ENCODE measurements at regions not wholly inside any gene's neighbourhood (a gene's known extent, or its start where the extent isn't known, plus 50 kb on each side); places are given as distances from the start of the nearest gene placed in this dataset.

DNA sequence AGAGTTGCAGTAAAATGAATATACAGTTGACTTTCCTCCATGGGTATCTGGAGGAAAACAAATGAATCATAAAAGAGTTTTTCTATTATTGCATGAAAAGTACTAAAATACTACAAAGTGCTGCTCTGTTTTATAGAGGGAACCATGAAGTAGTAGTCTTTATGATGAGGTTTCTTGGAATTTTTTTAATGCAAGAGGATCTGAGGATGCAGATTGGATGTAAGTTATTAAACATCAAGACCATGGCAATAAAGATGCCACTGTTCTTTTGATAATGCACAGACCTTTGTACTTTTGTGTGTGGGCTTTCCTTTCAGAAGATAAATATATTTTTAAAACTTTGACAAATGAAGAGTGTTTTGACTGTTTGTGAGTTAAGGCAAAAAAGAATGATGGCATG is 87.5 kb downstream of the DACT1 start:
- Histone ChIP-seq H3K4me3 (ENCODE audit: low read depth, low read length) (no peak overlapping the region), H3K27me3 (ENCODE audit: control insufficient read depth, insufficient read depth, low read length) (no peaks in the 10 kb centered on the region), H3K27ac (ENCODE audit: low read depth, low read length) (no peak overlapping the region), H3K36me3 (ENCODE audit: control insufficient read depth, insufficient read depth, low read length) (no peaks in the 10 kb centered on the region), H3K9me3 (ENCODE audit: control insufficient read depth, insufficient read depth, low read length) (no peaks in the 10 kb centered on the region), H3K4me1 (ENCODE audit: control insufficient read depth, insufficient read depth, low read length) (no peaks in the 10 kb centered on the region)
- no peak for DNase-seq (ENCODE audit: low read depth in 4 of 6, low spot score in 6 of 6)

DNA sequence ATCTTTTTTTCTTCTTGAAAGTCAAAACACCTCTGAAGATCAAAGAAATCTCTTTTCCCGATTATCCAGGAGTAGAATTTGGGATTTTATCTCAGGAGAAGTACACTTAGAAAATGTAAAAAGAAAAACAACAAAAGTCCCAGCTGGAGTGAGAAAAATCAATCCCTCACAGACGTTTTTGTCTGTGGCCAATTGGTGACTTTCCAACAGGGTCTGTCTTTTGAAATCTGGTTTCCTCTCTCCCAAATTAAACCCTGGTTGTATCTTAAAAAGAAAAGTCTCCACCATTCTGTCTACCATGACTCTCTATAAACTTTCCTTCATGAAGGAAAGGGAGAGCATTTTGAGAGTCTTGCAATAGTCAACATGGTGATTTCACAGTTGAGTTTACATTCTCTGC is 88.1 kb downstream of the DACT1 start:
- DNase-seq (ENCODE audit: low read depth in 4 of 6, low spot score in 6 of 6): peak in 1 of 6 donors; percentile 92
- no peaks in the 10 kb centered on the region for H3K27me3 ChIP-seq (ENCODE audit: control insufficient read depth, insufficient read depth, low read length)
- no CpG with 5 or more reads among the region's 2 CpGs for WGBS (ENCODE audit: insufficient coverage)
- no peaks in the 10 kb centered on the region for H3K36me3 ChIP-seq (ENCODE audit: control insufficient read depth, insufficient read depth, low read length)
- no peaks in the 10 kb centered on the region for H3K4me1 ChIP-seq (ENCODE audit: control insufficient read depth, insufficient read depth, low read length)
- H3K9me3 ChIP-seq (ENCODE audit: control insufficient read depth, insufficient read depth, low read length): no peaks in the 10 kb centered on the region
- H3K4me3 ChIP-seq (ENCODE audit: low read depth, low read length): no peak overlapping the region
- H3K27ac ChIP-seq (ENCODE audit: low read depth, low read length): no peak overlapping the region

DNA sequence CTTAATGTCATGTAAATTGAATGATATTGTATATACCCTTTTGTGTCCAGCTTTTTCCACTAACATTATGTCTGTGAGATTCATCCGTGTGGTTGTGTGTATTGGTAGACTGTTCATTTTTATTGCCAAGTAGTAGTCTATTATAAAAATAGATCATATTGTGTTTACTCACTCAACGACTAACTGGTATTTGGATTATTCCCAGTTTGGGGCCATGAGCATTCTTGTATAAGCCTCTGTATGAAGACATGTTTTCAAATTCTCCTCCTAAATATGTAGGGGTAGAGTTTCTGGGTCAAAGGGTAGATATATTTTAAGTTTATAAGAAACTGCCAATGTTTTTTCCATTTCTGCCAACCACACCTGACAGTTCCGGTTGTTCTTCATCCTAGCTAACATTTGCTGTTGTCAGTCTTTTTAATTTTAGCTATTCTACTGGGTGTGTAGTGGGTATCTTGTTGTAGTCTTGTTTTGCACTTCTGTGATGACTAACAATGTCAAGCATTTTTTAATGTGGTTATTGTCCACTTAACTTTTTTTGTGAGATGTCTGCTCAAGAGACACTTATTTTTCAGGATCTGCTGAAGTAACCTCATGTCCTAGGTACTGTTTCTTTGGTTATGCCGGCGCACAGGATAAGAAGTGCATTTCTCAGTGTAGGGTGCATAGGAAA is 93.2 kb downstream of the DACT1 start:
- no peaks in the 10 kb centered on the region for H3K9me3 ChIP-seq (ENCODE audit: control insufficient read depth, insufficient read depth, low read length)

DNA sequence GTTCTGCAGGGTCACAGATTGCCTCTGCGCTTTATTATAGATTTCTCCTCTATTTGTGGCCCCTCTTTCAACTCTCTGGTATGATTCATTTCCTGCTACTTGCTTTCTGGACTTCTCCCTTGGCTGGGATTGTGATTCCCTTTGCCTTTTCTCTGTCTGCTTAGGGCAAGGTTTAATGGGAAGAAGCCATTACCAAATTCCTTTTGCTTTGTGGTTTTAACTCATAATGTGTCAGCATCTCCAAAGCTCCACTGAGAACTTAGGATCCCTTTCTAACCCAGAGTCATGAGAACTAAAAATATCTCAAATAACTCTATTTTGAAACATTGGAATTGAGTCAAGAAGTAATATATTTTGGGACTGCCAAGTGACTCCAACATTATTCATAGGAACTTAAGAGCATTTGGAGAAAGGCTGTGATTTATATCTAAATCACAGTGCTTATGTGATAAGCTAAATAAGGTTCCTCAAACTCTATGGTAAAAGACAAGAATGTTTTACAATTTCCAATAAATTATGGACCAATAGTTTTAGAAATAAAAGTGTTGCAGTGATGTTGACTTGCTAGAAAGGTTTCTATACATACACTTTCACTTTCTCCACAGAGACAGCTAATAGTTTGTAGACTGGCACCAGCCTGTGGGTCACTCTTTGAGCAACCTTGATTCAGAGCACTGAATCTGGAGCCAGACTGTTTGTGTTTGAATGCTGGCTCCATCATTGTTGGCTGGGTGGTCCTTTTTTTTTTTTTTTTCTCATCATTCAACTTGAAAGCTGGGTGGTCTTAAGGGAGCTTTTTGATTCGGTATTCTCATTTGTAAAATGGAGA is 93.9 kb downstream of the DACT1 start:
- WGBS (ENCODE audit: insufficient coverage): no CpG with 5 or more reads among the region's 2 CpGs
- Histone ChIP-seq H3K9me3 (ENCODE audit: control insufficient read depth, insufficient read depth, low read length) (no peaks in the 10 kb centered on the region), H3K27me3 (ENCODE audit: control insufficient read depth, insufficient read depth, low read length) (no peaks in the 10 kb centered on the region), H3K27ac (ENCODE audit: low read depth, low read length) (no peak overlapping the region), H3K4me1 (ENCODE audit: control insufficient read depth, insufficient read depth, low read length) (no peaks in the 10 kb centered on the region), H3K4me3 (ENCODE audit: low read depth, low read length) (no peak overlapping the region), H3K36me3 (ENCODE audit: control insufficient read depth, insufficient read depth, low read length) (no peaks in the 10 kb centered on the region)
- DNase-seq (ENCODE audit: low read depth in 4 of 6, low spot score in 6 of 6): no peak

More for the DNA sequence above, 93.2 kb downstream of the DACT1 start:
- Histone ChIP-seq H3K4me1 (ENCODE audit: control insufficient read depth, insufficient read depth, low read length) (no peaks in the 10 kb centered on the region), H3K36me3 (ENCODE audit: control insufficient read depth, insufficient read depth, low read length) (no peaks in the 10 kb centered on the region), H3K27ac (ENCODE audit: low read depth, low read length) (no peak overlapping the region), H3K27me3 (ENCODE audit: control insufficient read depth, insufficient read depth, low read length) (no peaks in the 10 kb centered on the region), H3K4me3 (ENCODE audit: low read depth, low read length) (no peak overlapping the region)
- no peak for DNase-seq (ENCODE audit: low read depth in 4 of 6, low spot score in 6 of 6)
- 75% methylated on average over 2 of the region's 5 CpGs for WGBS (ENCODE audit: insufficient coverage)

DNA sequence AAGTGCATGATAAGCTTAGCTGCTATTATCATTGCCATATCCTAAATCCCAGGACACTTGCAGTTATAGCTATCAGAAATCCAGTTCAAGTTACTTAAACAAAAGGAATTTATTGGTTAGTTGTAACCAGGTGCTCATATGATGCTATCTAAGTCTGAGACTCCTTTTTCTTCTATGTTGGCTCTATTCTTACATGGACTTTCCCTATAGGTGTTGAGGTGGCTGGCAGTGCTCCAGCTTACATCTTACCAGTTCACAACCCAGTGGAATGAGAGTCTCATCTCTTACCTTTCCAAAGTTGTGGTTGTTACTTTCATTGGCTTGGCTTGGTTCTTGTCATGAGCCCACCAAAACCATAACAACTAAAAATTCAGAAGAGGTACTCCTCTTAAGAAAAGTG is 94.6 kb downstream of the DACT1 start:
- no peak overlapping the region for H3K4me3 ChIP-seq (ENCODE audit: low read depth, low read length)
- no peaks in the 10 kb centered on the region for H3K36me3 ChIP-seq (ENCODE audit: control insufficient read depth, insufficient read depth, low read length)
- H3K27ac ChIP-seq (ENCODE audit: low read depth, low read length): no peak overlapping the region
- DNase-seq (ENCODE audit: low read depth in 4 of 6, low spot score in 6 of 6): no peak
- no peaks in the 10 kb centered on the region for H3K4me1 ChIP-seq (ENCODE audit: control insufficient read depth, insufficient read depth, low read length)
- H3K9me3 ChIP-seq (ENCODE audit: control insufficient read depth, insufficient read depth, low read length): no peaks in the 10 kb centered on the region
- no peaks in the 10 kb centered on the region for H3K27me3 ChIP-seq (ENCODE audit: control insufficient read depth, insufficient read depth, low read length)

DNA sequence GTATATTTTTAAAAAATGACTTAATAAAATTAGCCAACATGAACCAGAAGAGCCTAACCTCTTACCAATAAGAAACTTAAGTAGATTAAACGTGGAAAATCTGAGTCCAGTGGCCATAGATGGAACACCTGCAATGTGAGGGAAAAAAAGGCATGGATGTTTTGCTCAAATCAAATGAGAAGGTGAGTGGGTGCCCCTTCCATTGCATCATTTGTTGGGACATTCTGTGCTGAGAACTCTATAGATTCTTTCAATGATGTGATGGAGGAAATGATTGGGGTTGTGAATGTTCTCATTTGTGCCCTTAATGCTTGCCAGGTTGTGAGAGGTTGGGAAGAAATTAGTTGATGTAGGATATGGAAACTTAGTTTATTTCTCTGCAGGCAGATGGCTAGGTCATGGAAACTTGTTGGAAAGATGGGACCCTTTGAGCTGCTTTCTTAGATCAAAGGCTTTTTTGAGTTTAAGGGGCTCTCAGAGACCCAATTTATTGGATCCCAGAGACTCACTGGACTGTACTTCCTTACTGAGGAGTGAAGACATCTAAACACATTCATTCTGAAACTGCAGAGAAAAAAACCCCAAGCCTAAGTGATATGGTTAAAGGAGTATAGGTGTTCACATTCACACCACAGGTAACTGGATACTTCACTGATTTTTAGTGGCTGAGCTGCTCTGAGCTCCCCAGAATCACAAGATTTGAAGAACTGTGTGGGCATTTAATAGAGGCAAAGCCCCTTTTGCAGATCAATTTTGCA is 95.9 kb downstream of the DACT1 start:
- no peaks in the 10 kb centered on the region for H3K36me3 ChIP-seq (ENCODE audit: control insufficient read depth, insufficient read depth, low read length)
- H3K27ac ChIP-seq (ENCODE audit: low read depth, low read length): no peak overlapping the region
- H3K27me3 ChIP-seq (ENCODE audit: control insufficient read depth, insufficient read depth, low read length): no peaks in the 10 kb centered on the region
- no peaks in the 10 kb centered on the region for H3K4me1 ChIP-seq (ENCODE audit: control insufficient read depth, insufficient read depth, low read length)
- WGBS (ENCODE audit: insufficient coverage): no CpG with 5 or more reads among the region's 1 CpG
- no peaks in the 10 kb centered on the region for H3K9me3 ChIP-seq (ENCODE audit: control insufficient read depth, insufficient read depth, low read length)
- H3K4me3 ChIP-seq (ENCODE audit: low read depth, low read length): no peak overlapping the region
- no peak for DNase-seq (ENCODE audit: low read depth in 4 of 6, low spot score in 6 of 6)

DNA sequence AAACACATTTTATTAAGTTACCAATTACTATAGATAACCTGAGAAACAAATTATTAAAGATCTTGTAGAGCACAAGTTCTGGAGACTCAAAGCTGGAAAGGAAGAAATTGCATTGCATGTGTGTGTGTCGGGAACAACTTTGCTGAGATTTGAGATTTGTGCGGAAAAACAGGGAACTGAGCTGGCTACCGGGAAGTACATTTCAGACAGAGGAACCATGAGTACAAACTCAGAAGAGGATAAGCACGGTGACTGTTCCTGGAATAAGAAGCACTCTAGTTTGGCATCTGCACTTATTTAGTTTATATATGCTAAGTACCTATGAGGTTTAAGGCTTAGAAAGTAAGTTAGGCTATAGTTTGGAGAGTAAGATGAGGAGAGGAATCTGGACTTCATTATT is 97.8 kb downstream of the DACT1 start:
- Histone ChIP-seq H3K27ac (ENCODE audit: low read depth, low read length) (no peak overlapping the region), H3K4me1 (ENCODE audit: control insufficient read depth, insufficient read depth, low read length) (peaks cover 2% of the 10 kb centered on the region), H3K4me3 (ENCODE audit: low read depth, low read length) (no peak overlapping the region), H3K36me3 (ENCODE audit: control insufficient read depth, insufficient read depth, low read length) (no peaks in the 10 kb centered on the region), H3K9me3 (ENCODE audit: control insufficient read depth, insufficient read depth, low read length) (no peaks in the 10 kb centered on the region), H3K27me3 (ENCODE audit: control insufficient read depth, insufficient read depth, low read length) (no peaks in the 10 kb centered on the region)
- DNase-seq (ENCODE audit: low read depth in 4 of 6, low spot score in 6 of 6): no peak
- WGBS (ENCODE audit: insufficient coverage): 87% methylated on average over 3 of the region's 4 CpGs

DNA sequence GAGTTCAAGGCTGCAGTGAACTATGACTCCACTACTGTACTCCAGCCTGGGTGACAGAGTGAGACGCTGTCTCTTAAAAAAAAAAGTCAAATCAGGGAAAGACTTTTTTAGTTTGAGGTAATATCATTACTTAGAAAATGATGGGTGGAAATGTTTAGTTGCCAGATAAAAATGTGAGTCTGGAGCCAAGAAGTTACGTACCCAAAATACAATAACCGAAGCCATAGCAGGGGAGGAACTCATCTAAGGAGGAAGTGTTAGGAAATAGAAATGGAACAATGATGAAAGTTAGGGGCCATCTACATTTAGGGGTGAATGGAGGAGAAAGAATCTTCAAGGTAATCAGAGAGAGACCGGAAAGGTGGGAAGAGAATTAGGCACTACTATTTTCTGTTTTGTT is 98.8 kb downstream of the DACT1 start:
- peaks cover 5% of the 10 kb centered on the region for H3K4me1 ChIP-seq (ENCODE audit: control insufficient read depth, insufficient read depth, low read length)
- no peaks in the 10 kb centered on the region for H3K9me3 ChIP-seq (ENCODE audit: control insufficient read depth, insufficient read depth, low read length)
- no peaks in the 10 kb centered on the region for H3K36me3 ChIP-seq (ENCODE audit: control insufficient read depth, insufficient read depth, low read length)
- no peak overlapping the region for H3K4me3 ChIP-seq (ENCODE audit: low read depth, low read length)
- no peak overlapping the region for H3K27ac ChIP-seq (ENCODE audit: low read depth, low read length)
- no peak for DNase-seq (ENCODE audit: low read depth in 4 of 6, low spot score in 6 of 6)
- WGBS (ENCODE audit: insufficient coverage): 100% methylated on average over 3 of the region's 4 CpGs
- no peaks in the 10 kb centered on the region for H3K27me3 ChIP-seq (ENCODE audit: control insufficient read depth, insufficient read depth, low read length)

DNA sequence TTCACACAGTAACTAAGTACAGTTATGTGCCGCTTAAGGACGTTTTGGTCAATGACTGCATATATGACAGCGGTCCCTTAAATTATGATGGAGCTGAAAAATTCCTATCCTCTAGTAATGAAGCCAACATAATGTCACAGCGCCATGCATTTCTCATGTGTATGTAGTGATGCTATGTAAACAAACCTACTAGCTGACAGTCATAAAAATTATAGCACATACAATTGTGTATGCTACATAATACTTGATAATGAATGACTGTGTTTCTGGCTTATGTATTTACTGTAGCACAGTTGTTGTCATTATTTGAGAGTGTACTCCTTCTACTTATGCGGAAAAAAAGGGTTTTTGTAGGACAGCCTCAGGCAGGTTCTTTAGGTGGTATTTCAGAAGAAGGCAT is 99.7 kb downstream of the DACT1 start:
- Histone ChIP-seq H3K9me3 (ENCODE audit: control insufficient read depth, insufficient read depth, low read length) (no peaks in the 10 kb centered on the region), H3K36me3 (ENCODE audit: control insufficient read depth, insufficient read depth, low read length) (no peaks in the 10 kb centered on the region), H3K27me3 (ENCODE audit: control insufficient read depth, insufficient read depth, low read length) (no peaks in the 10 kb centered on the region), H3K4me3 (ENCODE audit: low read depth, low read length) (no peak overlapping the region), H3K4me1 (ENCODE audit: control insufficient read depth, insufficient read depth, low read length) (peaks cover 5% of the 10 kb centered on the region), H3K27ac (ENCODE audit: low read depth, low read length) (no peak overlapping the region)
- no CpG with 5 or more reads among the region's 5 CpGs for WGBS (ENCODE audit: insufficient coverage)
- no peak for DNase-seq (ENCODE audit: low read depth in 4 of 6, low spot score in 6 of 6)
